Adrenal gland (tissue), 5 donors: ENCODE measurements at regions not wholly inside any gene's neighbourhood (a gene's known extent, or its start where the extent isn't known, plus 50 kb on each side); places are given as distances from the start of the nearest gene placed in this dataset.

ENCODE experiments used
- CTCF ChIP-seq, 6 experiments: fragments of 450-650 bp in 4 of 6; fragments of 200-600 bp in 2 of 6; sonication (generic) in 1 of 6; IDR thresholded peaks; 1 replicate in 5 of 6; 2 replicates in 1 of 6; pipeline versions ENCODE4 v1.5.1 to v1.8.0; 2016 to 2021; ENCODE audit warnings: antibody characterized with exemption in 6 of 6, mild to moderate bottlenecking in 2 of 6, moderate library complexity in 1 of 6
- POLR2A ChIP-seq, 2 donors: fragments of 450-650 bp; IDR thresholded peaks; one replicate each; pipeline ENCODE4 v1.6.1; 2017; ENCODE audit warnings: antibody characterized with exemption in 2 of 2, mild to moderate bottlenecking in 2 of 2, moderate library complexity in 1 of 2
- donor health status: DM: no; HTN: no; CAD: no.

GRCh38 chr4:96263291-96263690 is 423.4 kb downstream of the PDHA2 start:
- TF ChIP-seq CTCF (IDR thresholded peaks at IDR 0.05) (no peak), POLR2A (IDR thresholded peaks at IDR 0.05) (no peak)
